ENCODE measurements at regions not wholly inside any gene's neighbourhood (a gene's known extent, or its start where the extent isn't known, plus 50 kb on each side); places are given as distances from the start of the nearest gene placed in this dataset.

GRCh38 chr2:181252262-181253148 lies 204.7 kb upstream of the ITGA4 start:
- DNase-seq, result no peak

DNA sequence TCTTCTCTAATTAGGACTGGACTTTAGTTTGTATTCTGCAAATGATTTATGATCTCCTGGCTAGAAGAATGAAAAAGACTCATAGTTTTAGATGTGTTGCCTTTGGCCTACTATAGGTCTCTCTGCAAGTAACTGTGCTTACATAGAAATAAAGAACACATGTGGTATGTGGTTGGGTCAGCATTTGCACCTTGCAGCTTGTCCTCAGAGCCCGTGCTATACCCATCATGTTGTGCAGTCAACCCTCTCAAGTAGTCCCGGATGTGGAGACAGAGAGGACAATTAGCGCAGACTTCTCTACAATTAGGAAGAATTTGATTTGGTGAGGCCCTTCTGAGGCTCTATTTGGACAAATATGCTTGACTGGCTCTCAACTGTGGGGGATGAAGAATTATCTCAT lies 203.7 kb upstream of the ITGA4 start:
- no peak for DNase-seq

- no peak for DNase-seq
These were observed 201.5 kb upstream of the ITGA4 start for GRCh38 chr2:181255651-181256050.

- DNase-seq, result no peak
These were observed 198.5 kb upstream of the ITGA4 start for GRCh38 chr2:181258720-181259119.

- no peak for DNase-seq
These were observed 194.4 kb upstream of the ITGA4 start for GRCh38 chr2:181262782-181263181.

DNA sequence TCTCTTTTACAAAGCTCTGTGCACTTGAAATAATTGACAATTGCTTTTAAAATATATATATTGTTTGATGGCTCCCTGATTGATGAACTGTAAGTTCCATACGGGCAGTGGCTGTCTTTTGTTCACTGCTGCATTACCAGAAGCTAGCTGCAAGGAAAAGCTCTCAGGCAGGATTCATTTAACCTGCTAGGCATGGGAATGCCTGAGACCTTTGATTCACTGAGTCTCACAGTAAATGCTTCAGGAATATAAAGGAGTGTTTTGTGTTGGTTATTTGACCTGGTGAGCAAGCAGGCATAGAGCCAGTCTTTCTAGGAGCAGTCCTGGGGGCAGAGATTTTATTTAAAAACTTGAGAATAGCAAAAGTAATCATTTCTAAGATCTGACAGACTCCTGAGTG lies 193.2 kb upstream of the ITGA4 start:
- DNase-seq, result no peak

GRCh38 chr2:181264441-181264840 lies 192.7 kb upstream of the ITGA4 start:
- no peak for DNase-seq

DNA sequence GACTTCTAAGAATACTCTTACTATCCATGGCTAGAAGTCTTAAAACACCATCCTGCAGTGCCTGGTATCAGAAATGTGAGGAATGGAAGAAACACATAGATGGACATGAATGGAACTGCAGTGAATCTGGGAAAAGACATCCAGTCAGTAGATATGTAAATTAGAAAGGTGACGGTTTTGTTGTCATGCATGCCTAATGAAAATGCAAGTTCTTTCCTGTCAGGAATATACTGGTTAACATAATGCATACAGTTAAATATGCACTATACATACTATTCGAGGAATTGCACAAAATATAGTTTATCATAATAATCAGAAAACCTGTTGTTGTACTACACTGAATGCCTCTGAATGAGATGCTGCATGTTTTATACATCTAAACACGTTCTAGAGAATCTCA lies 190.6 kb upstream of the ITGA4 start:
- DNase-seq, result no peak

DNA sequence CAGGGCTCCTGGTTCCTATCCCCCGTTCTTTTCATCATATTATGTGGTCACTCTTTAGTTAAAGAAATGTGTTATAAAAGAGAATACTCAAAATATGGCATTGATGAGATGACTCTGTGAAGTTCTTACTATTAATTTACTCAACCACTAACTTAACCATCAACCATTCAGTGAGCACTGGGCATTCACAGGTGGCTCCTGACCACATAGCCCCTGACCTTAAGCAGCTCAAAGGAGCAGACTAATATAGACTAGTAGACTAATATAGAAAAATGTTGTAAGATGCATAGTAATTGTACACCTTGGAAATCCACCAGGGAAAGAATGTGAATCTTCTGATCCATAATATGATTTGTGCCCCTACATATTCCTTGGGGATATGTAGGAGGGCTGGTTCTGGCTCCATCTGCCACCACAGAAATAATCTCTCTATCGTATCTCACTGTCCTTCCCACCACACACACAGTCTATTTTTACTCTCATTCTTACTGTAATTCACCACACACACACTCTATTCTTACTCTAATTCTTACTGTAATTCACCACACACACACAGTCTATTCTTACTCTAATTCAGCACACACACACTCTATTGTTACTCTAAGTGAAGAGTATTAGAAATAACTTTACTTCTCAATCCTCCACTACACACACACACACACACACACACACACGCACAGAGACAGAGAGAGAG lies 188.9 kb upstream of the ITGA4 start:
- DNase-seq, result no peak

- DNase-seq, result no peak
These were observed 183.2 kb upstream of the ITGA4 start for GRCh38 chr2:181273986-181274385.

- no peak for DNase-seq
These were observed 181.5 kb upstream of the ITGA4 start for GRCh38 chr2:181275643-181276070.

DNA sequence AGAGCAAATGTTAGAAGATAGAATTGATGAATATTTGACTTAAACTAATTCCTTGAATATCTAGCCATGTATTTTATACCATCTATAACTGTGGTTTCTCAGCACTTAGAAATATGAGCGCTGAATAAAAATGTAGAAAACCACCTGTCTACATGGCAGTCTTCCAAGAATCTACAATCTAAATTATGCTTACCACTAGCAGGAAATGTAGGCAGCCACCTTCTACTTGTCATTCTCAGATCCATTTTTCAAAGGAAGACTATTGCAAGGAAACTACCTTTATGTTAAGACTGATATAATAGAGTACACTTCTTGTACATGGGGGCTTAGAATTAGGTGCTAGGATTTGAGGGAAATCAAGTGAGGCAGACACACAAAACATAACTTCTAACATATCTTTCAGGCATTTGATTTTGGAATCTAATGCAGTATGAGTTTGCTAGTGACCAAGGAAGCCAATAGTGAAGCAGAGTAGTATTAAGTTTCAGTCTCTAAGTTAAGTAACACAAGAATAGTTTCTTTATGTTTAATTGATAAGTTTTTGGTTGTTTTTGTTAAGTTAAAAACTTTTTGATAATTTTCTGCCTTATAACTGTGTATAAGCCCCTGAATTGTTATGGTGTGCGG lies 175.9 kb upstream of the ITGA4 start:
- no peak for DNase-seq

- no peak for DNase-seq
These were observed 172.1 kb upstream of the ITGA4 start for GRCh38 chr2:181285116-181285515.

- no peak for DNase-seq
These were observed 167.5 kb upstream of the ITGA4 start for GRCh38 chr2:181289698-181290097.

DNA sequence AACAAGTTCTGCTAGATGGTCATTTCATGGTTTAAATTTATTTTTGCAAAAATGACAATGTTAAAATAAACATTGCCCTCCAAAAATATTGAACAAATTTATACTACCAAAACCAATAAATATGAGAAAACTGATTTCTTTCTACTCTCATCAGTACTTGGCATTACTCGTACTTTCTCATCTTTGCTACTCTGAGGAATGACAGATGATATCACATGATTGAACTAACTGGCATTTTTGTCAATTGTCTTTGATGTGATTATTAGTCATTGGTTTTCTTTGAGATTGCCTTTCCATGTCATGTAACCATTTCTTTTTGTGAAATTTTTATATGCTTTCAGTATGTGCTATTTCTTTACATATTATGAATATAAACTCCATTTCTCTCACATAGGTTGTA lies 167.0 kb upstream of the ITGA4 start:
- DNase-seq, result no peak

- DNase-seq, result no peak
These were observed 162.2 kb upstream of the ITGA4 start for GRCh38 chr2:181294979-181295378.

GRCh38 chr2:181300600-181301291 lies 156.4 kb upstream of the ITGA4 start:
- no peak for DNase-seq

- no peak for DNase-seq
These were observed 153.0 kb upstream of the ITGA4 start for GRCh38 chr2:181304011-181304844.

- no peak for DNase-seq
These were observed 151.7 kb upstream of the ITGA4 start for GRCh38 chr2:181305301-181306123.

DNA sequence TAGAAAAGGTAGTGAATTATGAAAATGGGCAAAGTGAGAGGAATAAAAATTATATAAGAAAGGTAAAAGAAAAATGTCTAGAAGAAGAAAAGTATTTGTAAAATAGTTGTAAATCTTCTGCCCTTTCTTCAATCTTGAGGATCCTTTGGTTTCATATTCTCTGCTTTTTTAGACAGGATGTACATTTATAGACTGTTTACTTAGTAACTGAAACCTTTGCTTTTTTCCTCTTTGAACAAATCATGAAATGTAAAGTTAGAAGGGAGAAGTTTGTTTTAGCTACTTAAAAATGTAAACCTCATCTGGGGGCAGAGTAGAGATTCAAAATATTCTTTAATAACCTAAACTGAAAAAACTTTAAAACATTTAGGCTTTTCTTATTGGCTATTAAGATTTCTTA lies 150.4 kb upstream of the ITGA4 start:
- no peak for DNase-seq
